ENCODE measurements at regions not wholly inside any gene's neighbourhood (a gene's known extent, or its start where the extent isn't known, plus 50 kb on each side); places are given as distances from the start of the nearest gene placed in this dataset.

GRCh38 chr3:112735926-112736325 lies 95.0 kb upstream of the CCDC80 start:
- TF ChIP-seq CTCF (IDR thresholded peaks at IDR 0.05; ENCODE audit: insufficient read depth, low read length, poor library complexity, severe bottlenecking) (no peak), EZH2phosphoT487 (conservative IDR thresholded peaks at IDR 0.05; ENCODE audit: low read length) (no peak)

All from SU-DHL-6 (cell line).